ENCODE measurements at regions not wholly inside any gene's neighbourhood (a gene's known extent, or its start where the extent isn't known, plus 50 kb on each side); places are given as distances from the start of the nearest gene placed in this dataset.

DNA sequence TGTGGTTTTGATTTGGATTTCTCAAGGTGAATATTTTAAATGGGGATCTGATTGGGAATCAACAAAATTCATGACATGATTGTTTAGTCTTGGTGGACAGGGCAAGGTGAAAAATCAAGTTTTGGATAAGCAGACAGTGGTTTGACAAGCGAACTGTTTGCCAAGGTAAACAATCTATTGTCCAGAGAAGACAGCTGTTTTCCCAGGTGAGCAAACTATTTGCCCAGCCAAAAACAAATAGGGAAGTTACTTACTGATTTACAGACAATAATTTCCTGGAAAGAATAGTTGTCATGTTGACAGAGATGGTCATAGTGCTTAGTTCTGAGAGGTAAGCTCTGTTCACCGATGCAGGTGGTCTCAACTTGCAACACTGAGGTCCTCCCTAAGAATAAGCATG is 94.0 kb upstream of the STEAP1B start:
- no peak for DNase-seq
- no peak overlapping the region for H3K27ac Mint-ChIP-seq
- ATAC-seq: no peak
- no peaks in the 10 kb centered on the region for H3K9me3 Mint-ChIP-seq
- H3K4me1 Mint-ChIP-seq: no peaks in the 10 kb centered on the region
- no peak overlapping the region for H3K4me3 Mint-ChIP-seq
- peaks cover 74% of the 10 kb centered on the region for H3K27me3 Mint-ChIP-seq

GRCh38 chr7:22591271-22591670 is 91.3 kb upstream of the STEAP1B start:
- Mint-ChIP-seq H3K9me3 (no peaks in the 10 kb centered on the region), H3K27ac (no peak overlapping the region), H3K4me3 (no peak overlapping the region), H3K4me1 (peaks cover 14% of the 10 kb centered on the region), H3K27me3 (peaks cover 71% of the 10 kb centered on the region)
- ATAC-seq (no peak), DNase-seq (no peak)

DNA sequence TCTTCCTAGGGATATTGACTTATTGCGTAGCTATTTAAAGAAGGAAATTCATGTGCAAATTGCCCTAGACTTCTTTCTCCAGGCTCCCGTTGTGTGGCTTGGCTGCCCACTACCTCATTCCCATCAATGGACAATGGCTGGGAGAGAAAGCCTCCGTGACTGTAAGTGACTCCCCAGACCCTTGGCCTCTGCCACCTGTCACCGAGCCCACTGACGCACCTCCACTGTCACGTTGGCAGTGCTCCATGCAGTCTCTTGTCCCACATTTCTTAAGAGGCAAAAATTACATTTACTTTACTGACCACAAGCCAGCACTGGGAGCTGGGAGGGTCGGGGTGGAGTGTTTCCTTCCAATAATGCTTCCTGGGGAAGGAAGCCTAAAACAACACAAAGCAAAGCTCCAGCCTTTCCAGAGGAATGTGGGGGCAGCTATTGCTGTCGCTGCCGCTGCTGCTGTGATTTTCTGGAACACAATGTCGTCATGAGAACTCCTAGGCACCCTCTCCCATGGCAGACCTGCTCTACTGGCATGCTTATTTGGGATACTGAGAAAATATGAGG is 89.7 kb upstream of the STEAP1B start:
- DNase-seq (no peak), ATAC-seq (no peak)
- H3K4me3 Mint-ChIP-seq: no peak overlapping the region
- peaks cover 15% of the 10 kb centered on the region for H3K4me1 Mint-ChIP-seq
- no peak overlapping the region for H3K27ac Mint-ChIP-seq
- H3K9me3 Mint-ChIP-seq: no peaks in the 10 kb centered on the region
- H3K27me3 Mint-ChIP-seq: peaks cover 59% of the 10 kb centered on the region

DNA sequence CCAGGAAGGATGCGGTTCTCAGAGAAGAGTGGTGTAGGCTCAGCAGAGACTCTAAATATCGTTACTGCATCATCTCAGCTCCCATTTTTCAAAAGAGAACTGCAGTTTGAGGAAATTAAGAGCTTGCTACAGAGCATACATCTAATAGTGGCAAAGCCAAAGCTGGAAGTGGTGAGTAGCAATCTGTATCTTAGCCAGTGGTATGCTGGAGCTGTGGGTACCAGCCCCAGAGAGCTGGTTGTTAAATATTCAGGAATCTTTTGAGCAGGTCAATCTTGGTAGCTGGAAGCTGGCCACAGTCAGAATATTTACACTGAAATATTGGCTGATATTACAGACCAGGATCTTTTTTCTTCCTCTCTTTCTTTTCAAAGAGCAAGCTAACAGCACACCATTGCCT is 88.4 kb upstream of the STEAP1B start:
- no peak for ATAC-seq
- H3K27me3 Mint-ChIP-seq: peaks cover 59% of the 10 kb centered on the region
- H3K27ac Mint-ChIP-seq: no peak overlapping the region
- H3K4me3 Mint-ChIP-seq: no peak overlapping the region
- DNase-seq: no peak
- peaks cover 15% of the 10 kb centered on the region for H3K4me1 Mint-ChIP-seq
- H3K9me3 Mint-ChIP-seq: no peaks in the 10 kb centered on the region

- peak; percentile 70 for ATAC-seq
- Mint-ChIP-seq H3K4me1 (peaks cover 15% of the 10 kb centered on the region), H3K27ac (no peak overlapping the region), H3K4me3 (peak overlapping the region in 1 of 2 donors; percentile 52), H3K27me3 (peaks cover 59% of the 10 kb centered on the region), H3K9me3 (no peaks in the 10 kb centered on the region)
- DNase-seq: no peak
Observed at GRCh38 chr7:22587322-22587721, 87.3 kb upstream of the STEAP1B start.

DNA sequence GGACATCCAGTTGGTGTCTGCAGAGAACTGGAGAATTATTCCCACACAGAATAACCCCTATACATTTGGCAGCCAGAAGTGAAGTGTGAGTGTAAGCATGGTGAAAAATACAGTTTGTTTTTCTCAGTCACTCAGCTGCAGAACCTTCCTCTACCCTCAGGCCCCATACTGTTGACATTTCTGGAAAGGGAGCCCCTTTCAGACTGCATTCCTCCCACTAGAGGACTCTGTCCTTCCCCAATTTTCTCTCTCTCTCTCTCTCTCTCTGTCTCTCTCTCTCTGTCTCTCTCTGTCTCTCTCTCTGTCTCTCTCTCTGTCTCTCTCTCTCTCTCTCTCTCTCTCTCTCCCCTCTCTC is 86.8 kb upstream of the STEAP1B start:
- Mint-ChIP-seq H3K27ac (no peak overlapping the region), H3K4me1 (peaks cover 15% of the 10 kb centered on the region), H3K9me3 (no peaks in the 10 kb centered on the region), H3K27me3 (peaks cover 56% of the 10 kb centered on the region), H3K4me3 (no peak overlapping the region)
- DNase-seq: no peak
- peak; percentile 26 for ATAC-seq

GRCh38 chr7:22586101-22586785 is 86.3 kb upstream of the STEAP1B start:
- no peaks in the 10 kb centered on the region for H3K9me3 Mint-ChIP-seq
- H3K27me3 Mint-ChIP-seq: peaks cover 51% of the 10 kb centered on the region
- no peak overlapping the region for H3K4me3 Mint-ChIP-seq

GRCh38 chr7:22584179-22584578 is 84.2 kb upstream of the STEAP1B start:
- Mint-ChIP-seq H3K27me3 (peaks cover 37% of the 10 kb centered on the region), H3K27ac (no peak overlapping the region), H3K9me3 (peaks cover 0 to 5% of the 10 kb centered on the region in 2 donors), H3K4me3 (no peak overlapping the region), H3K4me1 (peaks cover 15% of the 10 kb centered on the region)
- ATAC-seq (no peak), DNase-seq (no peak)

More at GRCh38 chr7:22586101-22586785, 86.3 kb upstream of the STEAP1B start:
- Mint-ChIP-seq H3K4me1 (peaks cover 15% of the 10 kb centered on the region), H3K27ac (no peak overlapping the region)
- no peak for DNase-seq
- ATAC-seq: peak; percentile 55

- Mint-ChIP-seq H3K27ac (no peak overlapping the region), H3K4me3 (no peak overlapping the region), H3K9me3 (peaks cover 0 to 5% of the 10 kb centered on the region in 2 donors), H3K4me1 (peaks cover 15% of the 10 kb centered on the region), H3K27me3 (peaks cover 37% of the 10 kb centered on the region)
- DNase-seq: no peak
- ATAC-seq: no peak
Observed at GRCh38 chr7:22582863-22583622, 83.1 kb upstream of the STEAP1B start.

GRCh38 chr7:22581099-22581498 is 81.1 kb upstream of the STEAP1B start:
- ATAC-seq: peak; percentile 64
- Mint-ChIP-seq H3K4me3 (no peak overlapping the region), H3K27ac (no peak overlapping the region), H3K27me3 (peaks cover 52% of the 10 kb centered on the region), H3K4me1 (no peaks in the 10 kb centered on the region), H3K9me3 (peaks cover 0 to 5% of the 10 kb centered on the region in 2 donors)
- no peak for DNase-seq

DNA sequence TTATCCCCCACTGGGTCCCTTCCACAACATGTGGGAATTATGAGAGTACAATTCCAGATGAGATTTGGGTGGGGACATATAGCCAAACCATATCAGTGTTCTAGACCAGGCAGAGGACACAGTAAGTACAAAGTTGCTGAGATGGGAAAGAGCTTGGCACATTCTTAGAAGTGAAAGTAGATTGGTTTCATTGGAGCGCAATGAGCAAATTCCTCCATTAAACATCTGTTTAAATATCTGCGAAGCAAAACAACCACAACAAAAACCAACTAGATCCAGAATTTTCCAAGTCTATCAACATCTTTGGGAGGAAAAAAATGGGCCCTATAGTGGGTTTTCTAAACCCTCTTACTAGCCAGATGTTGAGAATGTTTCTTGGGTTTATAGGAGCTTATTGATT is 80.0 kb upstream of the STEAP1B start:
- Mint-ChIP-seq H3K27ac (no peak overlapping the region), H3K9me3 (peaks cover 0 to 5% of the 10 kb centered on the region in 2 donors), H3K4me3 (no peak overlapping the region), H3K4me1 (no peaks in the 10 kb centered on the region), H3K27me3 (peaks cover 58% of the 10 kb centered on the region)
- ATAC-seq: no peak
- no peak for DNase-seq

- ATAC-seq (no peak), DNase-seq (no peak)
- peaks cover 53% of the 10 kb centered on the region for H3K27me3 Mint-ChIP-seq
- H3K27ac Mint-ChIP-seq: no peak overlapping the region
- peaks cover 0 to 5% of the 10 kb centered on the region in 2 donors for H3K9me3 Mint-ChIP-seq
- no peaks in the 10 kb centered on the region for H3K4me1 Mint-ChIP-seq
- no peak overlapping the region for H3K4me3 Mint-ChIP-seq
Observed at GRCh38 chr7:22578007-22578733, 78.2 kb upstream of the STEAP1B start.

GRCh38 chr7:22577470-22578001 is 77.5 kb upstream of the STEAP1B start:
- ATAC-seq (no peak), DNase-seq (no peak)
- Mint-ChIP-seq H3K4me3 (no peak overlapping the region), H3K27ac (no peak overlapping the region), H3K27me3 (peaks cover 53% of the 10 kb centered on the region), H3K9me3 (peaks cover 0 to 5% of the 10 kb centered on the region in 2 donors), H3K4me1 (no peaks in the 10 kb centered on the region)

DNA sequence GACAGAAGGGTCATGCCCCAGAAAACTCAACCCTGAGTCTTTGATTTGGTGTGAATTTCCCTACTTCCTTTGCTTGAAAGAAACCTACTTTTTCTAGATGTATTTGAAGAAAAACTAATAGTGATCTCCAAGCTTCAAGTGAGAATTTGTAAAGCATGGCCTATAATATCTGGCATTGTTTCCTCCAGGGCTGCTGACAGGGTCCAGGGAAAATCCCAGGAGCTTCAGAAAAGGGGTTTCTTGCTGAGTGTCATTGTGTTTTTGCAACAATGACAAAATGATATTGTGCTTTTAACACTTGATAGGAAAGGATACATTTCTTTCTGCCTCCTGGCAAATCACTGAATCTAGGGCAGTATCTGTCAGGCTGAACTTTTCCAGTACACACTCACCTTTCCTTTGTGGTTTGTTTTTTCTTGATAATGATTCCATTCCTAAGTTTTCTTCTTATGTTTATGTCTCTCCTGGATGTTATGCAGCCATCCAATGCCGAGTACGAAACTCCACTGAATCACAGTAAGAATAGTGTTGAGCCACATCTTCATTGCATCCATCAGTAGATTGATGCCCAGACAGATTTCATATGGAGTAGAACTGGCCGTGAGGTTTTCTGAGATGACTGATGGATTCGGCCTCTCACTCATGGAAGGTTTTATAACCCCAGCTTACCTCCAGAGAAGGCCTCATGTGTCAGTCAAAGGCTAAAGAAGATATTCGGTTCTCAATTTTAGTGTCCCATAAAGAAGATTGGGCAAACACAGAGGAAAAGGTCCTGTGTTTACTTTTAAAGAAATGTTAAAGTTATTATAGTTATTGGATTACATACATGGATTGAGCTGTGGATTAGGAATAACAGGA is 76.9 kb upstream of the STEAP1B start:
- ATAC-seq (no peak), DNase-seq (no peak)
- Mint-ChIP-seq H3K27ac (no peak overlapping the region), H3K4me1 (no peaks in the 10 kb centered on the region), H3K27me3 (peaks cover 55% of the 10 kb centered on the region), H3K9me3 (peaks cover 0 to 5% of the 10 kb centered on the region in 2 donors), H3K4me3 (no peak overlapping the region)

All from stimulated activated naive CD8-positive, alpha-beta T cell treated with anti-CD3 and anti-CD28 coated beads, Interleukin-15, amount 100 ng/mL, for 72 hours (primary cell).